ENCODE measurements at regions not wholly inside any gene's neighbourhood (a gene's known extent, or its start where the extent isn't known, plus 50 kb on each side); places are given as distances from the start of the nearest gene placed in this dataset.

DNA sequence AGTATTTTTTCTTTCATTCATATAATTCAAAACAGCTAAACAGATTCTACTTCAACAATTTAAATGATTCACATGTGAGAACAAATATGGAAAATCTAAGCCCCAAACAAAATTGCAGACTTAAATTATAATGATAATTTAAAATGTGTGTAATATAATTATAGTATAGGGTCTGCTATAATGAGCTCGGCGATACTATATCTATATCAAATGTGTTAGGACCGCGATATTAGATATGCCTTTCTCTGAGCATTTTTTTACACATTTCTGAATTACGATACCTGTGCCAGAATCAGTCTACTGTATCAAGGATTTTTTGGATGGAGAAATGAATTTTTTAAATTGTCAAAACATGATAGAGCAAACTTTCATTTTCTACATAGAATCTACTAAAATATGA lies 808.8 kb upstream of the POU3F3 start:
- no peak for DNase-seq (ENCODE audit: low spot score)

DNA sequence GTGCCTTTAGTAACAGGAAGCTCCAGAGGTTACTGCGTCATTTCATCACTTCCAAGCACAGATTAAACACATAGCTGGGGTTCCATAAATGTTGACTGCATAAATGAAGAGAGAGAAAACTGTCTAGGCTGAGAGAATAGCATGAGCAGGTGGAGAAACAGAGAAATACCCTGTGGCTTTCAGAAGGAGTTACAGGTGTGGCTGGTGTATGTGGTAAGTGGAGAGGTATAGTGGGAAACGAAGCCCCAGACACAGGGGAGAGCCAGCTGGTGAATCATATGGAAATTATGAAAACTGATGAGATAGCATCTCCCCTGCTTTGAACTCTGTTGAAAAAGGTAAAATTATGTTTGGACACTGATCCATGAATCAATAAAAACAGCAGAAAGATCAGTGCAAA lies 807.4 kb upstream of the POU3F3 start:
- no peak for DNase-seq (ENCODE audit: low spot score)

DNA sequence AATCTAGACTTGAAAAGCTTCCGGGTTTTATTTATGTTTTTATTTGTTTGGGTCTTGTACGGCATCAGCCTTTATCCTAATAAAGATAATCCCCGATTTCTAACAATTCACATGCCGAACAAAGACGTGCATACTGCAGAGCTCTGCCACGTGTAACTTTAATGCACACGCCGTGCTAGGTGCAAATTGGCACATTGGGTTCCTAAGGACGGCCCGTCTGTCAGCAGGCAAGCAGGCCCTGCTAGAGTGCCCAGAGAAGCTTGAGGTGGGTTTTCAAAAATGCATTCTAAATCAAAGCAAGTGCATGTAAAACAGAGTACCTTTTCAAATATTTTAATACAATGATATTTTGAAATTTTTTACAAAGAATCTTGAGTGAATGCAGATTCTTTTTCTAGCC lies 806.4 kb upstream of the POU3F3 start:
- no peak for DNase-seq (ENCODE audit: low spot score)

DNA sequence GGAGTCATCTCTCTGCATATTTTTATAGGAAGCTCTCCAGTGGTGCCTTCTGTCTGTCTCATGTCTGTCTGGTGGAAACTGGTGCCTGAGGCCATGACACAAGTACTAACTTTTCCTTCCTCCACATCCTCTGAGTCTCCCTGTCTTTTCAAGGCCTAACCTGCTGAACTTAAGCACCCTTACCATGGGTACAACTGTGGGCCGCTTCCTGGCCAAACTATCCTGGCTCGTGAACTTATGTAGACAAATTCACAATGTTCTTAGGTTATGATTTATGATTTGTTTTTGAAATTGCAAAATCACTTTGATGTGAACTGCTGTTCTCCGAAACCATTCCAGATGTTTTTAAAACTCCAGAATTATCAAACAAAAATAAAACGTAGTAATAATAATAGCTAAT lies 804.5 kb upstream of the POU3F3 start:
- no peak for DNase-seq (ENCODE audit: low spot score)

DNA sequence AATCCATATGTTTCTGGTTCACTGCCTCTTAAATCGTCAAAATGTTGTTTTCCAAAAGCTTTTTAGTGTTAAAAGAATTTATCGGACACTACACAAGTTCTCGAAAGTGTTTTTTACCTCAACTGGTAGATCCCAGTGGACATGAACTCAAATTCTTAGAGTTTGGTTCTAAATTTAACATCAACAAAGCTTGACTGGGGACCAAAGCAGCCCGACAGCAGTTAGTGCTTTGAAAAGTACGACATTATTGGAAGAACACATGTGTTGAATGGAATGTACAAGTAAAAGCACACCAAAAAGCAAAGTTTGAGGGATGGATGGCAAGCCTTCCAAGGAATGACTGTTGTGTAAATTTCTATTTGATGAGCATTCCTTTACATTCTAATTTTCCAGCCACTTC lies 803.9 kb upstream of the POU3F3 start:
- DNase-seq (ENCODE audit: low spot score) = no peak

DNA sequence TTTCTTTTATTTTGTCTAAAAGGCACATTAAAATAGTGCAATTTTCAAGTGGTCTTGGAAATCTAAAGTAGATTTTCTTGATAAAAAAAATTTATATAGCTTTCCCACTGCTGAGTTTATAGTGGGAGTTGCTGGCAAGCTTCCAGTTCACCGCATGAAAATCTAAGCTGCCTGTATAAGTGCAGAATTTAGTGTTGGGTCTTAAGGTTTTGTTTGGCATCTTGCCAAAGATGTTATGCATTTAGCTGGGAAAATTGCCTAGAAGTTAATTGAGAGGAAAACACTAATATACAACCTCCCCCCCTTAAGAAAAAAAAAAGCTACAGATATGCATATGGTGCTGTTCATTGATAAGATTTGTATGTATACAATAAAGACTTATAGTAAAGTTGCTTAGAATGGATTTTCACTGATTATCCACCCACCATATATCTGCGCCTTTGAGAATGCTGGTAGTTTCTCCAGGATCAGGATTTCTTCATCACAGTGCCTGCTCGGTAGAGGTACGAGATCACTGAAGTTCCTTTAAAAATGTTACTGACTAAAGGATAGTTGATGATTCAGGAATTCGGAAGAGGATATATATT lies 803.2 kb upstream of the POU3F3 start:
- DNase-seq (ENCODE audit: low spot score) = no peak

DNA sequence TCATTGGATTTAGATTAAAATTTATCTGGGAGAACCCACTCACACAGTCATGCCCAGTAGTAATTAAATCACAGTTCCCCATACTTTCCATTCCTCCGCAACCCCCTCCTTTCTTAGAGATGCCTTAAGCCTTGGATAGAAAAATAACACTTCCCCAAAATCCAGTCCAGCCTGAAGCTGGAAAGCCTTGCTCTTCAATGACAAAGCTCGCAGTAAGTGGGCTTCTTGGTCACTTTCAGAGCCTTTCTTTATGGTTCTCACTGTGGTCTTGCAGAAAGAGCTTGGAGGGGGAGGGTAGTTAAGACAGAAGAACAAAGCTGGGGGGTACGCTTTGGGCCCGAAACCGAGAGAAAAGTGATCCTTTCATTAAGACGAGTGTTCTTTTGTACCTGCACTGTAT lies 802.1 kb upstream of the POU3F3 start:
- no peak for DNase-seq (ENCODE audit: low spot score)

DNA sequence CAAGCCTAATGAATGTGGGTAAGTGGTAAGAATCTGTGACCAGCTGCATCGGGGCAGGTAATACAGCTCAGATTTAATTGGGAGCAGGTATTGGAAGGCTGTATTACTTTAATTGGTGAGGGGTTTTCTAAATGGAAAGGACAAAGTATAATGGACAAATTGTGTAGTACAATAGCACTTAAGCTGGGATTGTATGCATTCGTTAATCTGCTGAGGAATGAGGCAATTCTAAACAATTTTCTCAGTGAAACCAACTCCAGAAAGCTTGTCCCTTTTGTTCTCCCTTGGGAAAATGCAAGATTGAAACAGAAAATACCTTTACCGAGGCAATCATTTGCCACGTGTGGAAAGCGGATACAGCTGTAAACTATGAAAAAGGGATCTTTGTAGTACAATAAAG lies 801.6 kb upstream of the POU3F3 start:
- DNase-seq (ENCODE audit: low spot score) = no peak

DNA sequence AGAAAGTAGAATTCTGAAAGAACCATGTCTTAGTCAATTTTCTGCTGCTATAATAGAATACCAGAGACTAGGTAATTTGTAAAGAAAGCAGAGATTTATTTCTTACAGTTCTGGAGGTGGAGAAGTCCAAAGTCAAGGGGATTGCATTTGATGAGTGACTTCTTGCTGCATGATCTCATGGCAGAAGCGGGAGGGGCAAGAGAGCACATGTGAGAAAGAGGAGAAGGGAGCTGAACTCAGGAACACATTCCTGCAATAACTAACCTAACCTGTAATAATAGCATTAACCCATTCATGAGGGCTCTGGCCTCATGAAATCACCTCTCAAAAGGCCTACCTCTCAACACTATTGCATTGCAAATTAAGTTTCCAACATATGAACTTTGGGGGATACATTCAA lies 797.5 kb upstream of the POU3F3 start:
- DNase-seq (ENCODE audit: low spot score) = no peak

DNA sequence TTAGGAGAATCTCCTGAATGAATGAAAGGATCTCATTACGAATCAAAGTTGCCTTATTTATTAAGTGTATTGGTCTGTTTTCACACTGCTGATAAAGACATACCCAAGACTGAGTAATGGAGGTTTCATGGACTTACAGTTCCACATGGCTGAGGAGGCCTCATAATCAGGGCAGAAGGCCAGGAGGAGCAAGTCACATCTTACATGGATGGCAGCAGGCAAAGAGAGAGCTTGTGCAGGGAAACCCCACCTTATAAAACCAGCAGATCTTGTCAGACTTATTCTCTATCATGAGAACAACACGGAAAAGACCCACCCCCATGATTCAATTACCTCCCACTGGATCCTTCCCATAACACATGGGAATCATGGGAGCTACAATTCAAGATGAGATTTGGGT lies 785.2 kb upstream of the POU3F3 start:
- DNase-seq (ENCODE audit: low spot score) = no peak

DNA sequence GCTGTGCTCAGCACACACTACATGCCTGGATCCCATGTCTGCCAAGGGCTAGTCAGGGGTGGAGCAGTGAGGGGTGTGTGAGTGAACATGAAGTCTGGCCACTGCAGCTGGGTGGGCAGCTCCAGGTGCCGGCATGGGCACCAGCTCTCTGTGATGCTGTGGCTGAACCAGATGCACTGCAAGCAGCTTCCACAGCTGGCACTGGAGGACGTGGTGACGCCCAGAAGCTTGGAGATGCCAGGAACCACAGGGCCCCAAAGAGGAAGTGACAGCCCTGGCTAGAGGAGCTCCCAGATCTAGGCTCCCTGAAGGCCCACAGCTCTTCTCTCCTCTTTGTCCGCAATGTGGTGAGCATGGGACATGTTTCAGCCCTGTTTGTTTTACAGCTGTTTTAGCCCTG lies 776.3 kb upstream of the POU3F3 start:
- no peak for DNase-seq (ENCODE audit: low spot score)

DNA sequence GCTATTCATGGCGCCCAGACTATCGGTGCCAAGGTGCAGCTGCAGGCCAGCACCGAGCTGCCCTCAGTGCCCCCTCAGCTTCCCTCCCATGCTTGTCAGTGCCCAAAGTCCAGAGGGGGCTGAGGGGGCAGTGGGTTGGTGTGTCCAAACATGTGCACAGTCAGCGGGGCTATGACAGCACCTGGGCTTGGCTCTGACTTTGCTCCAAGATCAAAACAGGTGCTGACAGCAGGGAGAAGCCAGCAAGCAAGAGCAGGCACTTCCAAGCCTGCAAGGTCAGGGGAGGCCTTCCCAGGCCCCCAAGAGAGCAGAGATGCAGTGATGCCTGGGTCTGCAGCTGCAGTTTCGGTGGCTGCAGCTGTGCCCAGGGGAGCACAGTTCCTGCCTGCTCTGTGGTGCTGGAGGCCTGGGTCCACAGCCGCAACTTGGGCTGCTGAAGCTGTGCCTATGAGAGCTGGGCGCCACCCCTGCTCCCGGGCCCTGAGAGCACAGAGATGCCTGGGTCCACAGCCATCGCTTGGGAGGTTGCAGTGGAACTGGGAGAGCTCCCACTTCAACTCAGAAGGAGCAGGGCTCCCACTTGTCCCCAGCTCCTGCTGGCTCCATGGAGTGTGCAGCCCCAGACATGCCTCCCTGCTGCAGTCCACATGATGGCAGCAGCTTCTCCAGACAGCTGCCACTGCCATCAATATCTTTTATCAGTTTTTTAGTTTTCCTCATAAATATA lies 775.3 kb upstream of the POU3F3 start:
- no peak for DNase-seq (ENCODE audit: low spot score)

DNA sequence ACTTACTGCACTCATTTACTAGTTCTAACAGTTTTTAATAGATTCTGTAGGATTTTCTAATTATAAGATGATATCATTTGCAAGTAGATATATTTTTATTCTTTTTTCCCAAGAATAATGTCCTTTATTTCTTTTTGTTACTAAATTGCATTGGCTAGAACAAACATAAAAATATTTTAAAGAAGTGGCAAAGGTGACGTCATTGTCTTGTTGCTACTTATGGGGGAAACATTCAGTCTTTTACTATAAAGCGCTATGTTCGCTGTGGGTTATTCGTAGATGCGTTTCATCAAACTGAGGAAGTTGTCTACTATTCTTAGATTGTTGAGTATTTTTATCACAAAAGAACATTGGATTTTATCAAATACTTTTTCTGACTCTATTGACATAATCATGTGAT lies 765.2 kb upstream of the POU3F3 start:
- no peak for DNase-seq (ENCODE audit: low spot score)

DNA sequence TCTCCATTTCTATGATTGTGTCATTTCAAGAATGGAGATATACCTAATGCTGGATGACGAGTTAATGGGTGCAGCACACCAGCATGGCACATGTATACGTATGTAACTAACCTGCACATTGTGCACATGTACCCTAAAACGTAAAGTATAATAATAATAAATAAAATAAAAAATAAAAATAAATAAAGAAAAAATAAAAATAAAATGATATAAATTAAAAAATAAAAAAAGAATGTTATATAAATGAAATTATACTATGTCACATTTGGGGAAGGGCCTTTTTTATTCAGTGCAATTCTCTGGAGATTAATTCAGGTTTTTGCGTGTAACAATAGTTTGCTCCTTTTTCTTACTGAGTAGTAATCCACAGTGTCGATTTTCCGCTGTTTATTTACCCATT lies 763.5 kb upstream of the POU3F3 start:
- no peak for DNase-seq (ENCODE audit: low spot score)

DNA sequence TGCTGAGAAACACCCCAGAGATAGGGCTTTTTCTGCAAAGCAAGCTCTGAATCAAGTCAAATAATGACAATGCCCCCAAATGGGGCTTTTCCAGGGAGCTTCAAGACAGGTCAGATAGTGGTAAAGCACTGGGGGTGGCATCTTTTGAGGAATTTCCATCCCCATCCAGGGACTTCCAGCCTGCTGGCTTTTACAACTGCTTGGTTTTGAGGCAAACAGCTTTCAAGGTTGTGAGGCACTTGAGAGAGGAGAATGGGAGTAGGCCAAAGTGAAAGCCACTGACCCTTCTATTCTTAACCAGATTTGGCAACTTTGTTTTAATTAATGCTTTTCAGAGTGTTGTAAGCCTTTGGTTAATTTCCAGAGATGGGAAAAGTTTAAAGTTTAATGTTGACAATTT lies 762.0 kb upstream of the POU3F3 start:
- no peak for DNase-seq (ENCODE audit: low spot score)

DNA sequence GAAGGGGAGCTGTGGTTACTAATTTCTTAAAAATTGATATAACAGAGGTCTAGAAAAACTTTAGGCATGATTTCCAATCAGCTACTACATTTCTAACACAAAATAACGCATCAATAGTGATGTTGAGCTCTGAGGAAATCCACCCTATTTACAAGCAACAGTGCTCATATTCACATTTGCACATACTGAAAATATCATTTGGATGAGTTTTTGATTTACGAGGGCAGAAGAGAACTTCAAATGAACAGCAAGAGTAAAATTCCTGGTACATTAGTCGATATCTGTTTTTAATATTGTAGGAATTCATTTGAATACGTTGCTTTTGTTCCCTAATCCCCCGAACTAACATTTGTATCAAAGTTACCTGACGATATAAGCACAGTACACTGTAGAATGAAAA lies 761.0 kb upstream of the POU3F3 start:
- DNase-seq (ENCODE audit: low spot score) = no peak

DNA sequence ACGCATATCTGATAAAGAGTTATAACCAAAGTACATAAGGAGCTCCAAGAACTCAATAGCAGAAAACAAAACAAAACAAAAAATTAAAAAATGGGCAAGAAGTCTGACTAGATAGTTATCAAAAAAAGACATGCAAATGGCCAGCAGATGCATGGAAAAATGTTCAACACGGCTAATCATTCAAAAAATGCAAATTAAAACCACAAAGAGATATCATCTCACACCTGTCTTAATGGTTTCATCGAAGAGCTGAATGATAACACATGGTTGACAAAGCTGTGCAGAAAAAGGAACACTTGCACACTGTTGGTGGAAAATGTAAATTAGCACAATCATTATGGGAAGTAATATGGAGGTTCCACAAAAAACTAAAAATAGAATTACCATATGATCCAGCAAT lies 751.3 kb upstream of the POU3F3 start:
- no peak for DNase-seq (ENCODE audit: low spot score)

DNA sequence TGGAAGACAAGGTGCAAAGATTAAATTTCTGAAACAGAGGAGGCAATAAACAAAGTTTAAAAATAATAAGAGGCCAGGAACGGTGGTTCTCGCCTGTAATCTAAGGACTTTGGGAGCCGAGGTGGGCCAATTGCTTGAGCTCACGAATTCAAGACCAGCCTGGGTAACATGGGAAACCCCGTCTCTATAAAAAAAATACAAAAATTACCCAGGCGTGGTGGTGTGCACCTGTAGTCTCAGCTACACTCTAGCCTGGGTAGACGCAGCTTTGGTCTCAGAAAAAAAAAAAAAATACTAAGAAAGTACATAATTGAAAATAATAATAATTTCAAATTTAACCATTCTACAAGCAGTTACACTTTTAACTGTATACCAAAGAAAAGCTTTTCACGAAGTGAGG lies 744.6 kb upstream of the POU3F3 start:
- DNase-seq (ENCODE audit: low spot score) = no peak

DNA sequence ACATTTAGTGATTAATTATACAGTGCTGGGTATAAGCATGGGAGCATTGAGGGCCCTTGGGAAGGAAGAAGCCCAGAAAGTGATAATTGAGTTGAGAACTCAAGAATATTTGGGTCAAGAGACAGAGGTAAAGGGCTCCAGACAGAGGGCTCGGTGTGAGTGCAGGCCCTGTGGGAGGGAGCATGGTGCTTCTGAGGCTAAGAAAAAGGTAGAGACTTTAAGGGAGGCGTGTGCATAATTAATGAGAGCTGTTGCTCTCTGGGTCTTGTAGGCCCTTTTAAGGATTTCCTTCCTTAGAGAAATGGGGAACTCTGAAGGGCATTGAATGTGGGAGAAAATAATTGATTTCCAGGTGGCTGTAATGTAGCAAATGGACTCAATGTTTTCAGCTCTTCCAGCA lies 735.0 kb upstream of the POU3F3 start:
- no peak for DNase-seq (ENCODE audit: low spot score)

DNA sequence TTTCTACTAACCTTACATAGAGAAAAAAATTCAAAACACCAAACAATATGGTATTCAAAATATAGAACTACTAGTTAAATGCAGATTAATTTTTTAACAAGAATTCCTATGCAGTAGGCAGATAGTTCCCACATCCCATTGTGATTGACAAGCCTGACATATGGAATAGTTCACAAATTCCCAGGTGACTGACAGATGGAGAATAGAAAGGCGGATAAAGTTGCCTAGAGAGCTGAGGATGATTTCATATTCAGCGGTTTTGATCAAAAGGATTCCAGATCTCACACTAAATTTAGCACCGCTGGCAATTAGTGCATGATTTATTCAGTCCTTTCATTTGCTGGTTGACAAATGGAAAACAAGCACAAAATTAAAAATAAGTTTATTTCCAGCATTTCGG lies 733.7 kb upstream of the POU3F3 start:
- DNase-seq (ENCODE audit: low spot score) = no peak

DNA sequence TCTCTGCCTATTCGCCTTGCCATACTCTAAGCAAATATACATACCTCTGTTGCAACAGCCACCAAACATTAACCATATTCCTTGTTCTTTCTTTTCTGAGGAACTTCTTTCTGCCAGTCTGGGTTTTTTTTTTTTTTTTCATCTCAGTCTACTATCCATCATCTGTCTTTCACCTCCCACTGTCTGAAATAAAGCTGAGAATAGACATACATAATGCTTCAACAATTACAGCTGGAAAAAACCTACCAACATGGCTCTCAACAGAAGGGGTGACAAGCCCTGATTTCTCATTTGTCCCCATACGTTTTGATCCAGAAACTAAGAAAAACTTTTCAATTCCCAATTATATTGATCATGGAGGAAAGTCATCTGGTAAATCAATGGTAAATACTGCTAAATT lies 728.8 kb upstream of the POU3F3 start:
- no peak for DNase-seq (ENCODE audit: low spot score)

DNA sequence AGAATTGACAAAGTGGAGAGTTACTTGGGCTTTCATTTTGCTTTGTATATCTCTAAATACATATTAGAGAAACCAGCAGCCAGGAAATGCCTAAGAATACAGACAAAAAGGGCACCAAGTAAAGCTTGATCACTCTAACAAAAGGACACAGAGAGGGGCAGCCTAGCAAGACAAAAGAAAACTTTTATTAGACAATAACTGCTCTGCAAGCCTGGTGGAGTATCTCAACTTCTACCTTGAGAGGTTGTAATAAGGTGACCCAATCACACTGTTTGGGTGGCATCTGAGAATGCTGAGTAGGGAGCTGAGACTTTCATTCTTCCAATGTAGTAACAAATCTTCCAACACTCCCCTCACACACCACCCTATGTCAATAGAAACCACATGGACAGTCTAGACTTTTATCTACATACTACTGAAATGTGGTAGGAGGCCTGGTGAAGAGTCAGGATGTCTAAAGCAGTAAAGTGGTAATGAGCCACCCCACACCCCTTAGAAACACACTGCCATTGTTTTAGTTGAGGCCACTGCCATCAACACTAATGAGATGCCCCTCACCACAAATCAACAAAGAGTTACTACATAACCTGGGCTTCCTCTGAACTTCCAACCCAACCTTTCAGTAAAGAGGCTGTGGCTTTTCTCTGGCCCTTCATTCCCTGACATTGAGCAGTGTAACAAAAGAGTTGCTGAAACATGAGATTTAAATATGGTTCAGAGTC lies 726.7 kb upstream of the POU3F3 start:
- no peak for DNase-seq (ENCODE audit: low spot score)

DNA sequence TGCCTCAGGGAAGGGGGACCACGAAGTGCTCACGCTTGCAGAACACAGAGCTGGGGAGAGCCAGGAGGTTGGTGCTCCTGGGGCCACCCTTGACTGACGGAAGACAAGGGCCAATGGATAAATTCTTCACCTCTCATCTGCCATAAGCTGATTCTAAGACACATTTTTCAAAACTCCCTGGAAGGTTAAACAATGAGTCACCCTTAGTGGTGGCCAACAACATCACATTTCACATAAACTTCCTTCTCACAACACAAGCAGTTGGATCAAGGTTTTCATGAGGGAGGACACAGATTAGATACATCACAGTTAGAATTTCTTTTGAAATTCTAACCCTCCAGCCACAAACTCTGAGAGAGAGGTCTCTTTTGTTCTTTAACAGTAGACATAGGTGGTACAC lies 713.6 kb upstream of the POU3F3 start:
- DNase-seq (ENCODE audit: low spot score) = no peak

DNA sequence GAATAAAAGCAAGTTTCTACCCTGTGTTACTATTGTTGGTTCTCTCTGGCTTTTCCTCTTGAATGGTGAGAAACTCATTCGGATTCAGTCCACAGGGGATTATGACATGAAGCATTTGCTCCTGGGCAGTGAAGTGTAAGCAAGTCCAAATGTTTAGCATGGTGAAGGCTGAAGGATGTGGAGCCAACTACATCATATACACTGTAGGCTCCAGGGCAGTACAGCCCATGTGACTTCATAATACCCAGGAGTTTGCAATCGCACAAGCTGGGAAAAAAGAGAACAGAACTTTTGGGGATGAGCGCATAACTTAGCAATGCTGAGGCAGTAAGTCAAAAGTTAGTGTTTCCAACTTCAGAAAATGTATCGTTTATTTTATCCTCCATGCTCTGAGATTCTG lies 695.7 kb upstream of the POU3F3 start:
- DNase-seq (ENCODE audit: low spot score) = no peak
